Lower leg skin (tissue), 3 donors: ENCODE measurements at regions not wholly inside any gene's neighbourhood (a gene's known extent, or its start where the extent isn't known, plus 50 kb on each side); places are given as distances from the start of the nearest gene placed in this dataset.

Experiments used
- POLR2A ChIP-seq, 2 donors: fragments of 450-650 bp; IDR thresholded peaks; one replicate each; pipeline ENCODE4 v1.6.1; 2016 to 2017; ENCODE audit warnings: antibody characterized with exemption in 2 of 2, mild to moderate bottlenecking in 1 of 2, moderate library complexity in 1 of 2
- TF ChIP-seq, protein P1 (sequence below), 3 donors: fragments of 450-650 bp; IDR thresholded peaks; one replicate each; pipeline ENCODE4 v1.5.1; 2016; ENCODE audit warnings: antibody characterized with exemption in 3 of 3, mild to moderate bottlenecking in 3 of 3, moderate library complexity in 2 of 3

GRCh38 chr9:7403839-7404487 lies 395.6 kb downstream of the DMAC1 start:
- TF ChIP-seq, protein P1, sequence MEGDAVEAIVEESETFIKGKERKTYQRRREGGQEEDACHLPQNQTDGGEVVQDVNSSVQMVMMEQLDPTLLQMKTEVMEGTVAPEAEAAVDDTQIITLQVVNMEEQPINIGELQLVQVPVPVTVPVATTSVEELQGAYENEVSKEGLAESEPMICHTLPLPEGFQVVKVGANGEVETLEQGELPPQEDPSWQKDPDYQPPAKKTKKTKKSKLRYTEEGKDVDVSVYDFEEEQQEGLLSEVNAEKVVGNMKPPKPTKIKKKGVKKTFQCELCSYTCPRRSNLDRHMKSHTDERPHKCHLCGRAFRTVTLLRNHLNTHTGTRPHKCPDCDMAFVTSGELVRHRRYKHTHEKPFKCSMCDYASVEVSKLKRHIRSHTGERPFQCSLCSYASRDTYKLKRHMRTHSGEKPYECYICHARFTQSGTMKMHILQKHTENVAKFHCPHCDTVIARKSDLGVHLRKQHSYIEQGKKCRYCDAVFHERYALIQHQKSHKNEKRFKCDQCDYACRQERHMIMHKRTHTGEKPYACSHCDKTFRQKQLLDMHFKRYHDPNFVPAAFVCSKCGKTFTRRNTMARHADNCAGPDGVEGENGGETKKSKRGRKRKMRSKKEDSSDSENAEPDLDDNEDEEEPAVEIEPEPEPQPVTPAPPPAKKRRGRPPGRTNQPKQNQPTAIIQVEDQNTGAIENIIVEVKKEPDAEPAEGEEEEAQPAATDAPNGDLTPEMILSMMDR (IDR thresholded peaks at IDR 0.05): no peak
- TF ChIP-seq POLR2A (IDR thresholded peaks at IDR 0.05): no peak
